ENCODE measurements at regions not wholly inside any gene's neighbourhood (a gene's known extent, or its start where the extent isn't known, plus 50 kb on each side); places are given as distances from the start of the nearest gene placed in this dataset.

DNA sequence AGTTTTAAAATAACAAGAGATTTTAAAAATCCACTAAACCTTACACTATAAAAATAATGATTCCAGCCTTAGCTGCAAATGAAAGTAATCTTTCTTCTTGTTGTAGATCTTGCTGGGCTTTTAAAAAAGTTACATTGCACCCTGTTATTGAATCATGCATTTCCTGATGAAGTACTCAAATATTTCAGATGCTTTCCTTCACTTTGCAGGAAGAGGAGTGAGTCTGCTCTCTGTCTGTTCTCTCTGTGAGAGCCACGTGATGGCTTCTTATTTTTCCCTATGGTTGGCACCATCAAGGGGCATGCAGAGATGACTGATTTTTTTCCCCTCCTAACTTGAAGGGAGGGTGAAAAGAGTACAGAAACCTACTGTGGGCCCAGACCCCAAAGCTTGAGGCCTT lies 262.7 kb downstream of the ATP23 start:
- no peaks in the 10 kb centered on the region; the same call in 1 of the 2 replicates for H3K27me3 ChIP-seq (ENCODE audit: control insufficient read depth, insufficient read depth, low read length)
- ATAC-seq (no peak), DNase-seq (ENCODE audit: low read depth, low spot score) (no peak)
- BruUV-seq (replicated peaks) = no TSS peak
- in situ Hi-C loops (cut with HindIII; ENCODE audit: low pct_unique_long_range_greater_than_20kb, low sequenced_read_pairs) (no loop called here), intact Hi-C loops (cut with micrococcal nuclease; ENCODE audit: unreplicated experiment) (no loop called here)
- no peak overlapping the region for H3K4me3 ChIP-seq (ENCODE audit: low read depth in 2 of 2, low read length in 2 of 2)
- ChIA-PET POLR2A (no interaction called here), CTCF (no interaction called here)
- no peaks in the 10 kb centered on the region for H3K9me3 ChIP-seq (ENCODE audit: control insufficient read depth, insufficient read depth, low read depth, low read length)
- no peaks in the 10 kb centered on the region for H3K4me1 ChIP-seq (ENCODE audit: control insufficient read depth, insufficient read depth, low read length)
- H3K27ac ChIP-seq (ENCODE audit: low read length) = no peak overlapping the region
- TF ChIP-seq SIN3A (IDR thresholded peaks at IDR 0.05; ENCODE audit: borderline replicate concordance, insufficient read depth, low read depth, low read length) = no peak
- no peak for TF ChIP-seq REST (IDR thresholded peaks at IDR 0.05; ENCODE audit: insufficient read depth in 1 of 2, low read depth in 2 of 2, low read length in 1 of 2)
- no peak for TF ChIP-seq TCF7L2 (IDR thresholded peaks at IDR 0.05; ENCODE audit: low read depth, low read length)
- TF ChIP-seq, protein P1, sequence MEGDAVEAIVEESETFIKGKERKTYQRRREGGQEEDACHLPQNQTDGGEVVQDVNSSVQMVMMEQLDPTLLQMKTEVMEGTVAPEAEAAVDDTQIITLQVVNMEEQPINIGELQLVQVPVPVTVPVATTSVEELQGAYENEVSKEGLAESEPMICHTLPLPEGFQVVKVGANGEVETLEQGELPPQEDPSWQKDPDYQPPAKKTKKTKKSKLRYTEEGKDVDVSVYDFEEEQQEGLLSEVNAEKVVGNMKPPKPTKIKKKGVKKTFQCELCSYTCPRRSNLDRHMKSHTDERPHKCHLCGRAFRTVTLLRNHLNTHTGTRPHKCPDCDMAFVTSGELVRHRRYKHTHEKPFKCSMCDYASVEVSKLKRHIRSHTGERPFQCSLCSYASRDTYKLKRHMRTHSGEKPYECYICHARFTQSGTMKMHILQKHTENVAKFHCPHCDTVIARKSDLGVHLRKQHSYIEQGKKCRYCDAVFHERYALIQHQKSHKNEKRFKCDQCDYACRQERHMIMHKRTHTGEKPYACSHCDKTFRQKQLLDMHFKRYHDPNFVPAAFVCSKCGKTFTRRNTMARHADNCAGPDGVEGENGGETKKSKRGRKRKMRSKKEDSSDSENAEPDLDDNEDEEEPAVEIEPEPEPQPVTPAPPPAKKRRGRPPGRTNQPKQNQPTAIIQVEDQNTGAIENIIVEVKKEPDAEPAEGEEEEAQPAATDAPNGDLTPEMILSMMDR (IDR thresholded peaks at IDR 0.05) = no peak
- no peak for TF ChIP-seq POLR2AphosphoS5 (IDR thresholded peaks at IDR 0.05; ENCODE audit: low read depth, low read length)
- no peaks in the 10 kb centered on the region for H3K36me3 ChIP-seq (ENCODE audit: control insufficient read depth, insufficient read depth, low read length)

GRCh38 chr12:58206876-58207275 lies 265.5 kb downstream of the ATP23 start:
- H3K36me3 ChIP-seq (ENCODE audit: control insufficient read depth, insufficient read depth, low read length) = no peaks in the 10 kb centered on the region
- H3K27me3 ChIP-seq (ENCODE audit: control insufficient read depth, insufficient read depth, low read length) = no peaks in the 10 kb centered on the region; the same call in 1 of the 2 replicates
- H3K4me3 ChIP-seq (ENCODE audit: low read depth in 2 of 2, low read length in 2 of 2) = no peak overlapping the region
- POLR2A ChIA-PET = no interaction called here
- H3K4me1 ChIP-seq (ENCODE audit: control insufficient read depth, insufficient read depth, low read length) = no peaks in the 10 kb centered on the region
- CTCF ChIA-PET = no interaction called here
- TF ChIP-seq SIN3A (IDR thresholded peaks at IDR 0.05; ENCODE audit: borderline replicate concordance, insufficient read depth, low read depth, low read length) = no peak
- no peak for TF ChIP-seq POLR2AphosphoS5 (IDR thresholded peaks at IDR 0.05; ENCODE audit: low read depth, low read length)
- TF ChIP-seq, protein P1 (IDR thresholded peaks at IDR 0.05) = no peak
- TF ChIP-seq TCF7L2 (IDR thresholded peaks at IDR 0.05; ENCODE audit: low read depth, low read length) = no peak
- no peak for TF ChIP-seq REST (IDR thresholded peaks at IDR 0.05; ENCODE audit: insufficient read depth in 1 of 2, low read depth in 2 of 2, low read length in 1 of 2)
- no TSS peak for BruUV-seq (replicated peaks)
- ATAC-seq = no peak
- intact Hi-C loops (cut with micrococcal nuclease; ENCODE audit: unreplicated experiment) = no loop called here
- H3K9me3 ChIP-seq (ENCODE audit: control insufficient read depth, insufficient read depth, low read depth, low read length) = no peaks in the 10 kb centered on the region
- in situ Hi-C loops (cut with HindIII; ENCODE audit: low pct_unique_long_range_greater_than_20kb, low sequenced_read_pairs) = no loop called here
- DNase-seq (ENCODE audit: low read depth, low spot score) = no peak
- no peak overlapping the region for H3K27ac ChIP-seq (ENCODE audit: low read length)

Measured in Panc1 (cell line).